ENCODE measurements at regions not wholly inside any gene's neighbourhood (a gene's known extent, or its start where the extent isn't known, plus 50 kb on each side); places are given as distances from the start of the nearest gene placed in this dataset.

DNA sequence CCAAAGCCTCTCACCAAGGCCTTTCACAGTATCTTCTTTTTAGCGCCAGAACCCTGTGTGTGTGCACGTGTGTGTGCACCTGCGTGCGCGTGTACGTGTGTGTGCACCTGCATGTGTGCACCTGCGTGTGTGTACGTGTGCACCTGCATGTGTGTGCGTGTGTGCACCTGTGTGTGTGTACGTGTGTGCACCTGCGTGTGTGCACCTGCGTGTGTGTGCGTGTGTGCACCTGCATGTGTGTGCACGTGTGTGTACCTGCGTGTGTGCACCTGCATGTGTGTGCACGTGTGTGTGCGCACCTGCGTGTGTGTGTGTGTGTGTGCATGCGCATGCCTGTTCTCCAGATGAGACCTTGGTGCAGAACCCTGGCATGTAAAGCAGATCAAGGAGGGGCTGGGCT is 131.4 kb upstream of the HDAC4 start:
- H3K27ac ChIP-seq (ENCODE audit: low read depth, low read length) = no peak overlapping the region
- WGBS, 3 donors = 71 to 86% (median 85%) methylated on average over 19 of the region's 19 CpGs

DNA sequence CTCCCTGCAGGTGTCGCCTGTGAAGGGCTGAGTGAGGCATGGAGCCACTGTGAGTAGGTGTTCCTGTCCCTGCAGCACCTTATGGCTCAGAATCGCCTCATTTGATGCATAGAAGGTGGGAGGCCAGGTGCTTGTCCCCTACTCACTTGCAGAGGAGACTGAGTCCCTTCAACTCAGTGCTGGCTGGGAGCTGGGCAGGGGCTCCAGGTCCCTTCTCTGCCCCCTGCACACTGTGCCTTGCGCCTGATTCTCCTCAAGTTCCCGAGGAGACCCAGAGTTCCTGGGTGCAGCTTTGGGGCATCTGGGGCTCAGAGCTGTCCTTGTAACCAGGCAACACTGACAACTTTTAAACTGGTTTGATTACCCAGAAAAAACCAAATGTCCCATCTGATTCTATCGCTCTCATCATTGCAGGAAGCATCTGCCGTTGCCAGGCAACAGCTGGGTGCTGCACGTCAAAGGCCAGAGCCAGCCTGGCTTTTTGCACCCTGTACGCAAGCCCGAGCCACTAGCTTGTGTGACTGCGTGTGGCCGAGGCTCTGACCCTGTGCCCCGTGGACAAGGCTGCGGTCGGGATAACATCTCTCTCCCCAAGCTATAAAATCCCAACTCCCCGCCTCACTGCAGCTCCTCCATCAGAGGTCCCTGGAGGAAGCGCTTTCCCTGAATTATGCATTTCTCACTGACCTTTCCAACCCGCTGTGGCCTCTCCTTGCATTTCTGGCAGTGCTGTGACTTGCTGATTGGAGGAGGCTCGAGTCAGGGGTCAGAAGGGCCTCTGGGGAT is 130.8 kb upstream of the HDAC4 start:
- 57 to 69% (median 60%) methylated on average over 18 of the region's 18 CpGs for WGBS, 3 donors

DNA sequence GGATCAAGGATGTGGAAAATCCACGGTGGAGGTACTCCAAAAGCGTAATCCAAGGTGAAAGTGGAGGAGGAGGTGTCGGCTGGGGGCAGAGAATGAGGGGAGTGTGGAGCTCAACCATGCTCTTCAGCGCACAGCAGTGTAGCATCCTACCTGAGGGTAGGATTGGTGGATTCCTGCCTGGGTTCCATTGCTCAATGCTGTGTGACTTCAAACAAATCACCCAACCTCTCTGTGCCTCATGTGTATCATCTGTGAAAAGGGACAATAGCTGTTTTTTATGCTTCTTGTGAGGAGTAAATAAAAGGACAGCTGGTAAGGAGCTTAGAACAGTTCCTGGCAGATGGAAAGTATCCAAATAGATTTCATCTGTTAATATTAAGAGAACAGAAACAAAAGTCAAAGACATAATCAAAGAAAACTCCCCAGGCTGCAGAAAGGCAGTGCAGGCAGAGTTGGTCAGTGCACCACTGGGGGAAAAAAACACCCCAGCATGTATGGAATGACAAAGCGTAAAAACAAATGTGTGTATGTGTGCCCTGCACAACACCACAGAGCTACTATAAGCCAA is 130.0 kb upstream of the HDAC4 start:
- H3K27ac ChIP-seq (ENCODE audit: low read depth, low read length) = no peak overlapping the region
- WGBS, 3 donors = 87 to 96% (median 96%) methylated on average over 5 of the region's 5 CpGs

More for the DNA sequence above, 130.8 kb upstream of the HDAC4 start:
- no peak overlapping the region for H3K27ac ChIP-seq (ENCODE audit: low read depth, low read length)

DNA sequence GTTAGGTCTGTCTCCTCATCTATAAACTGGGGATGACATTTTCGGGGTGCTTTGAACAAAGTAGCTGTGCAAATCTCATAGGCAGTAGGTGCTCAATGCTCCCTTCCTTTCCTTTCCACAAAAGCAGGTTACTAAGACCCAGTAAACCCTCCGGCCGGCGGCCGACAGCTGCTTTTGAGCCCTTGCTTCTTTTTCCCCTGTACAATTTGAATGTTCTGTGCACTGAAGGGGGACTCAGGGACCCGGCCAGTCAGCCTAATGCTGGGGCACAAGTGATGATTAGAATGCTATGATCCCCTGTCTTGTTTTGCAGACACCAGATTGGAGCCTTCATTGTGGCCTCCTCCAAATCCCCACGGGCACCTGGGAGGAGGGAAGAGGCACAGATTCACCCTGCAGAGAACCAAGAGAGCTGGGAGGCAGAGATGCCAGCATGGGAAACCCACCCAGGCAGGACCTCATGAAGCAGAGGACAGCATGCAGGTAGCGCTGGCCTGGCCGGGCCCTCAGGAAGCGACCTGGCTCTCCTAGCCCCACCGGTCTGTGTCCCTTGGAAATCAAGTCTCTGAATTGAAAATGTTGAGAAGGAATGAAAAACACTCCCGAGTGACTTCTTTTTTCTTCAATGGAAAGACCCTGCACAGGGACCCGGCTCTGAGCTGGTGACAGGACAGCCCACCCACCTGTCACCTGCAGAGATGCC is 128.6 kb upstream of the HDAC4 start:
- 86 to 92% (median 91%) methylated on average over 13 of the region's 13 CpGs for WGBS, 3 donors
- no peak overlapping the region for H3K27ac ChIP-seq (ENCODE audit: low read depth, low read length)

DNA sequence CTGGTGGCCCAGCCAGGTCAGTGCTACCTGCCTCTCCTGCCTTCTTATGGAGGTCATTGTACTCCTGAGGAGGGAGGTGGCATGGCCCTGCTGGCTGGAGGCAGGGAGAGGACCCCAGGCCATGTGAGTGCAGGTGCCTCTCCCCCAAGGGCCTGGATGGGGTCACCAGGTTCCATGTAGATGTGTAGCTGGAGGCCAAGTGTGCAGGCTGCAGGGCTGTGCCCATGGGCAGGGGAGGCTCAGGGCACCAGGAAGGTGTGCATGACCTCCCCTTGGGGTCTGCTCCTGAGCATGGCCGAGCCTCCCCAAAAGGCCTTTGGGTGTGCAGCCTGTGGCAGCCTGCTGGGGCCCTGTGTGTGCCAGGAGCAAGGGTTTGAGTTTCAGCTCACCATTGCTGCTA is 128.1 kb upstream of the HDAC4 start:
- H3K27ac ChIP-seq (ENCODE audit: low read depth, low read length) = no peak overlapping the region
- 50 to 100% (median 83%) methylated on average over 1 of the region's 1 CpG for WGBS, 3 donors

DNA sequence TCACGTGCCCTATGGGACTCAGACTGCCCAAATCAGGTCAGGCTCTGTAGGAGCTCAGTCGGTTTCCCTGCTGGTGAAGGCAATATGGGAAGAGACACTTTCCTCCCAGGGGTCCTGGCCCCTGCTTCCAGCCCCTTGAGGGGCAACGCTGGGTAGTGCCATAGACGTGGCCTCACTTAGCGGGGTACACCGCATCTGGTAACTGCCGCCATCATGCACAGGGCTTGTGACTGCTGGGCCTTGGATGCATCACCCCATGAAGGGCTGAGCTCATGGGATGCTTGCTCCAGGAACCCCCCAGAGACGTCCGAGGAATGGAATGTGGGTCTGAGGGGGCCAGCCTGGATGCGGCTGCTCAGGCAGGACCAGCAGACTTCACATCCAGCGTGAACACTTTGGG is 127.3 kb upstream of the HDAC4 start:
- no peak overlapping the region for H3K27ac ChIP-seq (ENCODE audit: low read depth, low read length)
- WGBS, 3 donors = 86 to 94% (median 92%) methylated on average over 11 of the region's 11 CpGs

DNA sequence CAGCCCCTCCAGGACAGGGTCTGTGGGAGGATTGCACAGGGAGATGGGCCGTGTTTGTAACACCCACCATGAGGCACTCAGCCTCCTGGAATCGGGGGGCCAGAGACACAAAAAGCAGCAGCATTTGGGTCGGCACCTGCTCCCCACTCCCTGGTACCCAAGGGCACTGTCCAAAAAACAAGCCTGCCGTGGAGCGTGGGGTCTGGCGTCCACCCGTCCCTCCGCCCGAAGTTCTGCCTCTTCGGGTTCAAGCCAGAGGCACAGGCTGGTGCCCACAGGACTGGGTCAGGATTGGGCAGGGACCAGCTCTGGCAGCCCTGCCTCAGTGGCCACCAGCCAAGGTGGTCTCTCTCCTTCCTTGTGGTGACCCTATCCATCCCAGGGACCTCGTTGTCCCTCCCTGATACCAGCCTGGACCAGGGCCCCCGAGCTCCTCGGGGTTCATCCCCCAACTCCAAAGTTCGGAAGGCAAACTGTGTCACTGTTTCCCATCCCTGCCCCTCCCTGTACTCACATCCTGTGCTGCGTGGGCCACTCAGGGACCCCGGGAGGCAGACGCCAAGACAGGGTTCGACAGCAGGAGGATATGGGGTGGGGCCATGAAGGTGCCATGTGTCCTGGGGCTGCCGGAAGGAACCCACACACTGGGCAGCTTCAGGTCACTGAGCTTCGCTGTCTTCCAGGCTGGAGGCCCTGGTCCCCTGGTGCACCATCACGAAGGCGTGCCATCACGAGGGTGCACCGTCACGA is 126.0 kb upstream of the HDAC4 start:
- WGBS, 3 donors = 77 to 87% (median 86%) methylated on average over 23 to 25 of the region's 25 CpGs

DNA sequence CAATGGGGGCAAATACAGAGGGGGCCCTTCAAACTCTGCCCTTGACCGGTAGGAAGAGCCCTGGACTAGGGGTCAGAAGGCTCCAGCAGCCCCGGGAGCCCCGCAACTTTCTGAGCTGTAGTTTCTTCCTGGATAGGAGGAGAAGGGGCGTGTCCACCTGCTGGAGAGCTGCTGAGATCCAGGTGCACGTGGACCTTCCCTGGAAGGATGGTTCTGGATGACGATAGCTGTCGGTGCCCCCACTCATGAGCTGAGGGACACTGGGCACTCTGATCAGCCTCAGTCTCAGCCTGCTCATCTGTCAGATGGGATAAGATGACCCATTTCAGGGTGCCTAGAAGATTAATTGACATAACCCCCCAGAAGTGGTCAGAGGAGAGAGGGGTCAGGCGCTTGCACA is 125.2 kb upstream of the HDAC4 start:
- WGBS, 3 donors = 59 to 85% (median 82%) methylated on average over 8 of the region's 8 CpGs
- H3K27ac ChIP-seq (ENCODE audit: low read depth, low read length) = no peak overlapping the region

More for the DNA sequence above, 126.0 kb upstream of the HDAC4 start:
- H3K27ac ChIP-seq (ENCODE audit: low read depth, low read length) = no peak overlapping the region

DNA sequence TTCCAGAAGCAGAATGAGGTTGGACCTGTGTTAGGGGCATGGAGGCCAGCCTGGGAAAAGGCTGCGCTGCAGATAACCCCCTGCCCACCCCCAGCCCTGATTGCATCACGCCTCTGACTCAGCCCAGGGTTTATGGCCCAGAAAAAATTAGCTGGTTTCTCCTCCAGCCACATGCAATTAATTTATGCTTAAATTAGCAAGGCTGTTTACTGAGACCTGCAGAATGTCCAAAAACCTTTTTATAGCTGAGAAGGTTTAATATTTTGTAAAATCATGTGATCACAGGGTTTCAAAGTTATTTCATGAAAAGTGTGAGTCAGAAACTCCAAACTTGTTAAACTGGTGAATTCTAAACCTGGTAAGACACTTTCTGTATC is 123.1 kb upstream of the HDAC4 start:
- 26 to 51% (median 45%) methylated on average over 2 of the region's 2 CpGs for WGBS, 3 donors
- H3K27ac ChIP-seq (ENCODE audit: low read depth, low read length) = no peak overlapping the region

DNA sequence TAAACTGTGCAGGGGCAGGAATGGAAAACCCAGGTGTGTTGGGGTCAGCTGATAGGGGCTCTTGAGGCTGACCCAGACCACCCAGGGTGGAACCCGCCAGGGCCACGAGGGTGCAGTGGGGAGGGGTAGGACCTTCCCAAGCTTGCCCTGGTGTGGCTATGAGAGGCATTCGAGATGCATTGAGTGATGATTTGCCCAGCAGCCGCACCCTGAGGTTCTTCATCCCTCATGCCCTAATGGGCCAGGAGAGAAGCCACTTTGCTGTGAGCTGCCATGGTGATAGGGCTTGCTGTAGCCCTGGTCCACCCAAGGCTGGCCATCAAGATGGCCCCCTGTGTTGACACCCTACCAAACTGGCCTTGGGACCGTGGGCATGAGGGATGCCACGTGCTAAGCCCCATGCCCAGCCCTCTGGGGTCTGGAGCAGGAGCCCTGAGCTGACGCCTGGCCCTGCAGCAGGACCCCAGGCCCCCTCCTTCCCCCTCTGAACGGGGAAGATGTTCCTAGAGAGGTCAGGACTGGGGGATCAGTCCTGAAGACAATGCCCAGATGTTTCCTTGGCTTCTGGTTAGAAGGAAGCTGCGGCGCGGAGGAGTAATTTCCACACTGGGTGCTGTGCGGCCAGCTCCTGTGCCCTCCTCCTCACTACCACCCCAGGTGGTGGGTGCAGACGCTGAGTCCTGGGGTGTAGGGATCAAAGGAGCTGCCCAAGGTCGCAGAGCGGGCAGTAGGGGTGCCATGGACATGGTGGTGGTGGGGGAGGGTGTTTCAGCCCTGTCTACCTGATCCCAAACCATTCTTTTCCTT is 122.5 kb upstream of the HDAC4 start:
- 66 to 78% (median 71%) methylated on average over 15 of the region's 15 CpGs for WGBS, 3 donors

DNA sequence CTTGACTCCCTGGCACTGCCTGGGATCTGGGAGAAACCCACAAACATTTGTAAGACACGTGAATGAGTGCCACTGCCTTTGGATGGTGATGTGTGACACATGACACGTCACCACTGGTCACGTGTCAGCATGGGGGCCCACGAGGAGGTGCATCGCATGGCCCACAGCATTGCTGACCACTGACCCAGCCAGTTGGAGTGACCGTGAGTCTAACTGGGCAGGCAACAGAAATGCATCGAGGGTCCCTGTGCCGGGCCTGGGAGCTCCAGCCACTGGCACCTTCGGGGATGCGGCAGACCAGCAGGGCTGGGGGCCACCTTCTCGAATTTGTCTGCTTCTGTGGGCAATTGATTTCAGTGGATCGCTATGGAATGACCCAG is 121.9 kb upstream of the HDAC4 start:
- WGBS, 3 donors = 74 to 90% (median 89%) methylated on average over 12 of the region's 12 CpGs
- no peak overlapping the region for H3K27ac ChIP-seq (ENCODE audit: low read depth, low read length)

More for the DNA sequence above, 122.5 kb upstream of the HDAC4 start:
- no peak overlapping the region for H3K27ac ChIP-seq (ENCODE audit: low read depth, low read length)

DNA sequence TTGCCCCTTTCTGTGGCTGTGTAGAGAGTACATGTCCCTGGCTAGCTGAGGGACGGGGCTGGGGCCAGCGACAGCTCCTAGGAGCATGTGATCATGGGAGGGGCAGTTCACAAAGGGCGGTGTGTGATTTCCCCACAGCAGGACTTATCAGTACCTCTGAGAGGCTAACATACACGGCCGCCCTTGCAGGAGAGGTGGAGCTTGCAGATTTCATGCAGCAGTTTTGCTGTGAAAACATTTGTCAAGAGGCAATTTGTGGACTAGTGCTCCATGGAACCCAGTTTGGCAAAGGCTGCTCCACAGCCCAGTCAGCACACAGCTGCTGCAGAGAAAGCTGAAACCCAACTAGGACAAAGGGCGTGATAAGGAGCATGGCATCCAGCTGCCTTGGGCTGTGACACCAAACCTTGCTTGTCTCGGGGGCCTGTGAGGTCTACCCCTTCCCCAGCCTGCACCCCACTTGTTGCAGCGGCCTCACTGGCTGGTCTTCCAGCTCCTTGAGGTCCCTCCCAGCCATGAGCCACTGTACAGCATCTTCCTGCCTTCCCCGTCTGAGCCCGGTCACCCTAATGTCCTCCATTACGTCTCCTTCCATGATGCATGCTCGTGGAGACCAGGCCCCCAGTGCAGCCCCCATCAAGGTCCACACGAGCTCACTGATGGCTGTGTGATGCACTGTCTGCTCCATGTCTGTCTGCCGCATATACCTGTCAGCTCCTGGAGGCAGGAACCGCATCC is 121.4 kb upstream of the HDAC4 start:
- H3K27ac ChIP-seq (ENCODE audit: low read depth, low read length) = no peak overlapping the region
- 61 to 84% (median 69%) methylated on average over 15 of the region's 15 CpGs for WGBS, 3 donors

DNA sequence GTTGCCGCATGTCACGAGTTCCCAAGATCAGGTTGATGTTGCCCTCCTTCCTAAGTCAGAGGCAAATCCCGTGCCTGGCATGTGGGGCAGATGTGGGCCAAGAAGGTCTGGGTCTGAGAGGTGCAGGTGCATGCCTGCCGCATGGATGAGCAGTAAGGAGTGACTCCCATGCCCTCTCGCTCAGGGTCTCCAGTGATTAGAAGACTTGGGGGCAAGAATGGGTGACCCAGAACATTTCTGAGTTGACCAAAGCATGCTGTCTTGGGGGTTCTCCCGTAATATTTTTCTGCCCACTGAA is 120.6 kb upstream of the HDAC4 start:
- WGBS, 3 donors = 70 to 93% (median 89%) methylated on average over 6 of the region's 6 CpGs
- no peak overlapping the region for H3K27ac ChIP-seq (ENCODE audit: low read depth, low read length)

DNA sequence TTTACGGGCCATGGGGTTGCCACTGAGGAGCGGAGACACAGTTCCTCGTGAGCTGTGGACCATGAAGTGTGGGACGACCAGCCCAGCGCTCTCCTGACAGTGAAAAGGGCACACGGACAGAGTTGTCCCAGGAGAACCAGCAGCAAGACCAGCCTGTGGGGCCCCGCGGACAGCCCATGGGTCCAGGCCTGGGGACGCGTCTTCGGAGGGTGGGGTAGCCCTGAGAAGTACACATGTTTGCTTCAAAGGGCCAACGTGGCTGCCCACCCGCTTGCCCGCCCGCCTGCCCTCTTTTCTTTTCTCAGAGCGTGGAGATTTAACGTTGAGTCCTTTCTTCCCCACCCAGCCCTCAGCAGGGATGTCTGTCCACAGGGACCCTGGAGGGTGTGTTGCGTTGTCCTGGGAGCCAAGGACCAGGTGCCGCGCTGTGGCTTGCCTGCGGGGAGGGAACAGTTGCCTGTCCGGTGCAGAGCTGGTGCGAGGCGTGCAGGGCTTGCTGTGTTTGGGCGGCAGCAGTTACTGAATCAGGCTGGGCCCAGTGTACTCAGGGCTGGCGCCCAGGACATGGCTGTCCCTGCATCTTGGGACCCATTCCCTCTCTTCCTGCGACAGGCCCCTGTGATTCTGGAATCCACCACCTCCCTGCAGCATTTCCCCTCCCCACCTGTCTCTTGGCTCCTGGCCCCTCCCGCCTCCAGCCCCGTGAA is 120.1 kb upstream of the HDAC4 start:
- 82 to 96% (median 94%) methylated on average over 28 to 29 of the region's 29 CpGs for WGBS, 3 donors
- H3K27ac ChIP-seq (ENCODE audit: low read depth, low read length) = no peak overlapping the region

DNA sequence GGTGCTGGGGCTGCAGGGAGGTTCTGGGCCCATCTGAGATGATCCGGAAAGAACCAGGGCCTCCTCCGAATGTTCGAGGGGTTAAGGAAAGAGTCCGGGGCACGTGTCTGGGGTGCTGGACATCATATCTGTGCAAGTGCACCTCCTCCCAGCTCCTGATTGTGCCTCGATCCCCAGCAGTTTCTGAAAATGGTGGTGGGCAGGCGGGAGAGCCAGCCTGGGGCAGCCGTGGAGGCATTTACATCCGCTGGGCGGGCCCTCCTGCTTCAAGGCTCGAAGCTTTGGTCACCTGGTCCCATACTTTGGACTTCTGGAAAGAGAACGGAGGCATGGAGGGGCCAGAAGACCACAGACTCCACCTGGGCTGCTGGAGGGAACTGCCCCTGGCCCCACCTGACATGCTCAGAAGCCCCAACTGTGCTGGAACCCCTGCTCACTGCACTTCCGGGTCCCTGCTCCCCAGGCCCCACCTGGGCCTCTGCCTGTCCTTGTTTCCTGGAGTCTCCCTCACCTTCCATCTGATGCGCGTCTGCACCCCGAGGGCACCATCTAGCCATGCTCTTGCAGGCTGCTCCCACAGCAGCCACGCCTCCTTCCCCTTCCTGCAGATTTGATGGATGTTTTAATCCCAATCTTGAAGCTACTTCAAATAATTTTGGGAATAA is 119.2 kb upstream of the HDAC4 start:
- 83 to 93% (median 90%) methylated on average over 17 of the region's 17 CpGs for WGBS, 3 donors
- no peak overlapping the region for H3K27ac ChIP-seq (ENCODE audit: low read depth, low read length)

DNA sequence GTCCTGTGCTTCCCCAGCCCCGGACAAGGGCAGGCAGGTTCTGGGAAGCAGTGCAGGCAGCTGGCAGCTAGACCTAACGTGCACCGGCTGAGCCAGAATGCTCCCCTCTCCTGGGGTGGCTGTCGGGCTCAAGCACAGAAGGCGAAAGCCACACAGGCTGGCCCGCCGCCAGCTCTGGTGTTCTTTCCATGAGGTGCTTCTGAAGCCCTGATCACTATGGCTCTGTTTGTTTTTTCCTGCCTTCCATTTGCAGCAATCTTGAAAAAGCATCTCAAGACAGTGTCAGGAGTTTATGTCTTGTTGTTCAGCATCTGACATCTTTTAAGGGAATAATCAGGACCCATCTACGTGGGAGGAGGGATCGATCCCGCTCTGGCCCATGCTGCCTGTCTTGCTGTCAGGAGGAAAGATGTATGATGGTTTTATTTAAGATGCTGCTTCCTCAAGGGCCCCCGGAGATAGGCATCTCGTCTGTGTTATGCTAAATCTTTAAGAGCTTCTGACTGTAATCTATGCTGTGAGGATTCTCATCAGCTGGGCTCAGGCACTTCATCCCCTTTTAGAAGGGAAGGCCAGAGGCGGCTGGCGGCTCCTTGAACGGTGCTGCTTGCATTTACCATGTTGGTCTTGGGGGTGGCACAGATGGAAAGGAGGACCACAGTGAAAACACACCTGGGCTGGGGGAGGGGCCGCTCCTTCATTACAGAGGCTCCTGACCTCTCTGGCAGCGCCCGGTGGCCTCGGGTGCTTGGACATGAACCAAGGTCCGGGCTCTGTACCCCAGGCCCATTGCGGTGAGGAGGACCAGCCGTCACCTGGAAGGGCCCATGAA is 118.5 kb upstream of the HDAC4 start:
- WGBS, 3 donors = 71 to 76% (median 73%) methylated on average over 22 of the region's 22 CpGs
- H3K27ac ChIP-seq (ENCODE audit: low read depth, low read length) = no peak overlapping the region
